HG02981 (cell line): ENCODE measurements at regions not wholly inside any gene's neighbourhood (a gene's known extent, or its start where the extent isn't known, plus 50 kb on each side); places are given as distances from the start of the nearest gene placed in this dataset.

Experiments used
- ATAC-seq: cut with Tn5 transposase; IDR thresholded peaks from one replicate; pipeline ENCODE4 v1.9.1; 2021; ENCODE audit warnings: mild to moderate bottlenecking, moderate library complexity; ENCODE audit not compliant: unreplicated experiment

DNA sequence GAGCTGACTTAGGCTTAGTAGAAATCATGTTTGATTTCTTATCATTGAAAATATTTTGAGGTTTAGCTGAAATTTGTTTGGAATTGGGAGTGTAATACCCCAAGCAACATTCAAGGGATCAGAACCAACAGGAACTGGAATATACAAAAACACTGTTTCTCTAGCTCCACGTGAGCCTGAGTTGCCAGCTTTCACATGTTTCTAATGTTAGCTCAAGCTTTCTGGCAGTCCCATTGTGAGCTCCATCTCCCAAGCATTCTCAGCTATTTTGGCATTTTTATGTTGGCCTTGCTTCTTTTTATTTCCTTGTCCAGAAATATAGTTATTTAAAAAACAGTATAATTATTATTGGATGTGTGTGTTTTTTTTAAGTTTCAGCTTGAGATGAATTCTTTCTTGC is 427.1 kb upstream of the DPH6 start:
- ATAC-seq, result no peak

DNA sequence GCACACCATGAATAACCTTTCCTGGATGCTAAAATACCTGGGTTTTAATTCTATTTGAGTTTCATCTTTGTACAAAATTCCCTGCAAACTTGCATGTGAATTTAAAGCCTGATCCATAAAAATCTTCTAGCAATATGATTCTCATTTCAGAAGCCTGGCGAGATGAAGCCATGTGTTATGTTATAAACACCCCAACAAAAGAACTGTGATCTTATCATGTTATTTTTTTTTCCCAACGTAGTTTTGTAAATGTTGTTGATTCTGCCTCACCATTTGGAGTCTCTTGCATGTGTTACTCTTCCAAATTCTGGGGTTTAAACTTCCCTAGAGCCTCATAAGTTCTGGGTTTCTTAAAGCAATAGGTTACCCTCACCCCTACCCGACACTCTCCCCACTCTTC is 428.1 kb upstream of the DPH6 start:
- ATAC-seq, result no peak

DNA sequence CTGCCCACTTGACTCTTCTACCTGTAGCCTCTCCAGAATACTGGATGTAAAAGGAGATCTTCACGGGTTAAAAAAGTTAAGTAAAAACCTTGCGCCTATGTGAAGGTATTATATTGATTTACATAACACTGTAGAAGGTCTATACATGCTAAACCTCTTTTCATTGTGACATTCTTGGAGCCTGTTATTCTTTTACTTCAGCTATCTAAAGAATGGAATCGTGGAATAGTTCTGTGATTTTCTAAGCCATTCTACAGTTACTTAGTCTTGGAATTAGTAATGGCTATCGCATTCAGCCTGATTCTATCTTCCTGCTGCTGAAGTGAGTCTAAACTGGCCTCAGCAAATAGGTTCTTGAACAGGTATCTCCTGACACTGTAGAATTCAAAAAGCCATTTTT is 430.0 kb upstream of the DPH6 start:
- no peak for ATAC-seq

DNA sequence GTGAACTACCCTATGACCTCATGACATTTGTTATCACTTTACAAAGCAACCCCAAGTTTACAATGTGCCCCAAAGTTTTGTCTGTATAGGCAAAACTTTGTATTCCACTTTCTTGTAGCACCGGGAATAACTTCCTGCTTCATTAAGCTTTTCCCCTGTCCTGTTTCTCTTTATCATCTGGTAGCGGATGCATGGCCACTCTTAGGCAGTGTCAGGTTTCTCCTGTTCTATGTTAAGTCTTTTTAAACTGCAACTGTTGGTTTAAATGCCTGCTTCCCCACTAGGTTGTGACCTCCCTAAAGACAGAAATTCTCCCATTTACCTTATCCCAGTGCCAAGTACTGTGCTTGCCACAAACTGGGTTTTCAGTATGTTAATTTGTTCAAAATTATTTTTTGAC is 433.6 kb upstream of the DPH6 start:
- no peak for ATAC-seq

DNA sequence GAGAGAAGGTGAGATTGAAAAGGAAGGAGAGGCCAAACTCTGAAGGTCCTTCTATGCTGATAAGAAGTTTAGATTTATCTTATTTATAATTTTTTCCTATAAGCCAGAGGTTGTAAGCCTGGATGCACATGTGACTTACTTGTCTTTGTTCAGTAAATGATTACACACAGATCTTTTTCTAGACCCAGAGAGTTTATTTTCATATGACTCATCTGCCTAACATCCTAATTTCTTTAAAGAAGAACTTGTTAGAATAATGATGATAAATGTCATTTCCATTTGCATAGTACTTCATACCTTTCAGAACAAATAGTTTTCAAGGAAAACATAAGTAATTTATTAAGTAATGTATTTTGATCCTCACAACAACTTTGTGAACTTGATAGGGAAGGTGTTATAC is 434.8 kb upstream of the DPH6 start:
- no peak for ATAC-seq

DNA sequence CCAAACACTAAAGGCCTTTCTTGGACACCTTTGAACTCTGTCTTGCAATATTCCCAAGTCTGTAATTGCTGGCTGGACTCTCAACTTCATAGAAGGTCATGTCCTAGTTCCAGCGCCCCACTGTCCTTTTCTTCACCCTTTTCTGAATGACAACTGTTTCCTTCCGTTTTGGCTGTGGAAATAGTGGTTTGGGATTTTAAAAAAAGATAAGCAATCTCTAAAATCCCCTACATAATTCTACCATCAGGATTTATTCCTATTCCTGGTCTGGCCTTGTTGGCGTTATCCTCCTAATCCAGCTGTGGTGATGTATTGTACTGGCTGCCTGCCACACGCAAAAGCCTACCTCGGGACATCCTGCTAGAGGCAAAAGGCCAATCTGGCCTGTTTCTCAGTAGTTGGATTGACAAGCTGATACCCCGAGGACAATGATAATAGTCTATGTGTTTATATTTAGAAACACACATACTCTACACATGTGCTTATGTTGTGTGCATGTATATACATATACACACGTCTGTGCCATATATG is 440.3 kb upstream of the DPH6 start:
- ATAC-seq, result no peak

DNA sequence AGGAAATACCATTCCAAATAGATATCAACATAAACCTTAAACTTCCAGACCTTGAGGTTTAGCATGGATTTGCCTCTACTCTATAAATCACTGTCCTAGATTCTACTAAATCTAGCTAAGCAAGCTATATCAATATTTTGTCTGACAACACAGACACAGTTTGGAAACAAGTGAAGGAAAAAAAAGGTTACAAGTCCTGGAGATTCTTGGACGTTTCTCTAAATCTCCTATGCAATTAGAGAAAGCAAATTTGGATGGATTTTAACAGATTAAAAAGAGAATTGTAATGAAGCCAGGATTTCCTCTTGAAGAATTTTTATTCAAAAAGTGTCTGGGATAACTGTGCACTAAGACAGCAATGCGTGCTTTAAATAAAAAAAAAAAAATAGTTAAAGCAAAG is 441.1 kb upstream of the DPH6 start:
- ATAC-seq, result no peak

DNA sequence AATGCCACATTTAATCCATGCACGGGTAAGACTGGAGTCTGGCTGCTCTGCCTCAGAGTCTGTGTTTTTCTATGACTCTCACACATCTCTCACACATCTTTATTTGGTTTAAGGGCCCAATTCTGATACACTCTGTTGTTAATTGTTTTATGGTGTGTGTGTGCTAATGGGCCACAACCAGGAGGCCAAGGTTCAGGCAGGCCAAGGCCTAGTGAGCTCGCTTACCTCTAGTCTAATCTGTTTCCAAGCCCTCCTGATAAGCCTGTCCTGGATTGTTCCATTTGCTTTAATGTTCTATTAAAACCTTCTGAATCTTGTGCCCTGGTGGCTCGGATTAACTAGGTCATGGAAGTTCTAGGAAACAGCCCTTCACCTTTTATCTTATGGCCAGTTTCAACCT is 445.4 kb upstream of the DPH6 start:
- no peak for ATAC-seq

DNA sequence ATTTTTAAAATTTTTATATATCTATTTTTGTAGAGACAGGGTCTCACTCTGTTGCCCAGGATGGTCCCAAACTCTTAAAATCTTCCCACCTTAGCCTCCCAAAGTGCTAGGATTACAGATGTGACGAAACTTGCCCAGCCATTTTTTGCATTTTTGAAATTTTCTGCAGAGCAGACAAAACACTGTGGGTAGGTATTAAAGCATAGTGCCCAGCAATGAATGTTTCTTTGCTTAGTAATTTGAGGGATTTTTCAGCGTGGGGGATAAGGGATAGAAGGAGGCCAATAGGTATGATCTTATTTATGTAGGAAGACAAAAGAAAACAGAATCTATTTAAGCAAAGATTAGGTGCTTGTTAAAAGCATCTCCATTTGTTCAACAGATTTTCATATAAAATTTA is 446.8 kb upstream of the DPH6 start:
- no peak for ATAC-seq

DNA sequence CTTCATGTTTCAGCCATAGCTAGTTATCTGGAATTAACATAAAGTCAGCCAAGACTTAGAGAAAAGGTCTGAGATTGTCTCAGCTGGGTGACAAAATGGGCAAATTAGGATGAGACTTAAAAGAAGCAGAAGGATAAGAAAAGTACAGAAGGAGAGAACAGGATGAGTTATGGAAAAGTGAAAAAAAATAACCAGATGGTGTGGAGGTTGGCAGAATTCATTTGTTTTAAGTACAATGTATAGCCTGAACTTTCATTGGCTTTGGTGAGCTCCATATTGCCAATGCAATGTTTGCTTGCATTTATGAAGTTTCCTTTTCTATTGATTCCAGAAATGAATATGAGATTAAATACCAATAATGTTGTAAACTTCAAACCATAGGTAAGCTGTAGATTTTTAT is 447.2 kb upstream of the DPH6 start:
- ATAC-seq, result no peak

DNA sequence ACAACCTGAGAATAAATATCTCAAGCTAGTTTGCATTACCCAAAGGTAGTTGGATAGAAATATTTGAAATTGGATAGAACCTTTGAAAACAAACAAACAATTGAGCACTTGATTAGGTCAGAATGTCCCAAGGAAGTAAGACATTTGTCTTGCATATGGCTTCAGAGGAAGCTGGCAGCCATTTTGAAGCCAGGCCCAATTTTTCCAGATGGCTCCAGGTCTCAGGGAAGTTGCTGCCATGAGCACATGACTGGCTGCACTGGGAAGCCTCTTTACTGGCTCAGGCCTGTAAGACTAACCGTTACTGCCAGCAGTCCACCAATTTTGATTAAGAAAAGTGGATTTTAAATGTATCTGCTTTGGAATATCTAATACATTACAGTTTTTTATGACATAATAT is 448.9 kb upstream of the DPH6 start:
- no peak for ATAC-seq

DNA sequence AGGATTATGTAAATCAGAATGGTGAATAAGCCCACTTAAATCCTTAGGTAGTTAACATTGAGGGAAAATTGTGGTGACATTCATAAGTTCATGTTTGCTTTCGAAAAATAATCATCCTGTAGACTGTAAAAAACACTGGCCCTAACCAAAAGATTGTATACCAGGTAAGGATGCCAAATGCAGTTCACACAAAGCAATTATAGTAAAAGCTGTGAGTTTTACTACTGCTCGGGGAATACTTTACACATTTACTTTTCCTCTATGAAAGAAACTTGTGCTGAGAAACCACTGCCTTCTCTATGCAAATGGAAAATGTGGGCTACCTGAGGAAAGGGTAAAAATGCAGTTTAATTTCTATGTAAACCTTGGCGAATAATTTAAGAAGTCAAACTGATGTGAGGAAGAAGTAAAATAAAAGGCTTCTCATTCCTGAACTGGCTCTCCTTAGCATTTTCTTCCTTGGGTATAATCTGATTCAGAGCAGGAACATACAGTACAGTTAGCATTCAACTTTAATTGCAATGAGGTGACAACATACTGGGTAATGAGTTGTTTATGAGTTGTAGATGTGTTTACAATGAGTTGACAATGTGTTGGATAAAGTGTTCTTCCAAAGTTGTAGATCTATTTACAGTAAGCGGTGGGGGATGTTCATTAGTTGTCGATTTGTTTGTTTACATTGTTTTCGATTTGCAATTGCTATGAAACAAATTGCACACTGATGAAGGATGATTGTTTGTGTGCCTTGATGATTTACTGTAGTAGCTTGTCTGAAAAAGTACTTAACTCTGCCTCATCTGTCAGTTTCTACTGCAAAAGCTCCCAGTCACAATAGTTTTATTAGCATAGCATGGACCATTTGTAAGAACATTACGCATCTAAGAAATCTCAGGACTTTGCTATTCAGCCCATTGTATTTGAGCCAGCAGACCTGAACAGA is 453.0 kb upstream of the DPH6 start:
- ATAC-seq, result no peak

DNA sequence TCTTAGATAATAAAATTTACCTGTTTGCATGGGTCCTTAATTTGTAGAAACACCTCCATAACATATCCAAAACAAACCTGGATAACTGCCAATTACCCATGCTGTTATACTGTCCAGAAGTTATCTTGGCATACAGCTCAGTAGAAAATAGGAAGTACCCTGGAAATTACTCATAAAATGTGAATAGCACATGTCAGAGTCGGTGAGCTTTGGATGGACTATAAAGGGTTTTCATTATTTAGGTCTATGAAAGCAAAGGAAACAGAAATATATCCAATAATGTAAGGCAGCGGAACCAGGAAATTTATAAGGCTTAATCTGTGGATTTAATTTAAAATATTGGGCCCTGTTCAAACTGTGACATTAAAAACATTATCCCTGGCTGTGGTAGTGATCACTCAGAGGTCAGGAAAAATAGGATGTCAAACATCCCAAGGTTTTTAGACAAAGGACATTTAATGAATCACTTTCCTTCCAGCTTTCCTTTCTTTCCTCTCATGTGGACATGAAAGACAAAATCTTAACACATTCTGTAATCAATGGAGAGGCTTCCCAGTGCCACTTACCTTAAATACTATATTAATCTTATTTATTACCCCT is 459.0 kb upstream of the DPH6 start:
- no peak for ATAC-seq

DNA sequence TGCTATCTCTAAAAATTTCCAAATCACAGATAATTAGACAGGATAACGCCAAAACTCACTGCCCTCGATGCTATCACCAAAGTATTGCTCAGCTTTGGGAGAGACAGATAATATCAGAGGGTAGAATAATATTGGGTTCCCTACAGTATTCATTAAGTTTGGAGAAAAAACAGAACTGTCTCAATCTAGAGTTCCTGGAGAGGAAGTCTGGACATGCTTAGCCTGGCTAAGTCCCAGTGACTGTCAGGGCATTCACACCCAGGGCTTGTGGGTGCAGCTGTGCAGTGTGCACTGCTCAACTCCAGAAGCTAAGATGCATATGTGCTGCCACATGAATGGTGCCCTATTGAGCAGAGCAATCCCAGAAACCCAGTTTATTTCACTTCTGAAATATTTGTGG is 459.6 kb upstream of the DPH6 start:
- no peak for ATAC-seq

DNA sequence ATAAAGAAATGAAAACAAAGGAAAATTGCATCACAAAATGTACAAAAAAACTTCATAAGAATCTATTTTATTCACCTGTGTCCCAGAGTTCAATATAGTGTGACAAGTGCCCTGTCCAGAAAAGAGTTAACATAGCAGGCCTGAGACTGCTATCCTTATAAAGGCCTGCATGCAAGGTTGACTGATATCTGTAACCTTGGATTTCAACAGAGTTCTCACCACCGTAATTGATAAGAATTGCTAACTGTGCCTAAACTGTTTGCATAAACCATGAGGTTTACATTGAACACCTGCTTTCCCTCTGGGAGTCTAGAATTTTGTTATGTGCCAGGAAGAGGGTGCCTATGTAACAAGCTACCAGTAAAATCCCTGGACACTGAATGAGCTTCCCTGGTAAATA is 461.7 kb upstream of the DPH6 start:
- no peak for ATAC-seq

DNA sequence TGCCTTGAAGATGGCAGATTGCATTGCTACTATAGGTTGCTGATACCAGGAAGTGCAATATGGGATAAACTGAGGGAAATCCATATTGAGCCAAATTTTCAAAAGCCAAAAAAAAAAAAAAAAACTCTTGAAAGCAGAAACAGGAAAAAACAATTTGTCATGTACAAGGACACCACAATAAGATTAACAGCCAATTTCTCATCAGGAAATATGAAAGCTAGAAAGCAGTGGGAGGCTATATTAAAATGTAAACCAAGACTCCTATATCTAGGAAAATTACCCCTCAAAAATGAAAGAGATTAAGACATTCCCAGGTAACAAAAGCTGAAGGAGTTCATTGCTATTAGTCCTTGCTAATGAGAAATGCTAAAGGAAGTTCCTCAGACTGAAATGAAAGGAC is 462.8 kb upstream of the DPH6 start:
- no peak for ATAC-seq

DNA sequence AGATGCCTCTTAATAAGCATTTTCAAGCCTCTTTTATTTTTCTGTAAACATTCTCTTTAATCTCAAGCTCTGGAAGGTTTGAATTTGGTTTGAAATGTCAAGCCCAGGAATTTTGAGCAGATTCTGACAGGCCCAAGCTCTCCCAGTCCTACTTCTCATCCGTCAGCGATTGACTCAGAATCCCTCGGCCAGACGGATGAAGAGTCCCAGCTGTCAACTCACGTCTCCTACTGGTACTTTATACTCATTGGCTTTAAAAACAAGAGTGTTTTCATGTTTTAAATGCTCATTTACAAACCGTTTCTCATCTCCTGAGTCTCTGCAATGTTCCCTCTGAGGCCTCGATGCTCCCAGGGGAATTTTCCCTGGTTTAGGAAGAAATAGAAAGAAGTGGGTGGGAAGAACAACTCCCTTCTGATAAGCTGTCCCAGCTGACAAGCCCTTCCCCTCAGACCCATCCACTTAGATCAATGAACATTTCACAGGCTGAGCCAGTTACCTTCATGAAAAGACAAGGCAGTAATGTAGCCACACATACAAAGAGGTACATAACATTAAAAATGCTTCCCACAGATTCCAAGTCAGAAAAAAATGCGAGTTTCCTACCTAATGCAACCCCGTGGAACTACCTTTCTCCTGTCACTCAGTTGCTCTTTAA is 478.2 kb upstream of the DPH6 start:
- no peak for ATAC-seq

DNA sequence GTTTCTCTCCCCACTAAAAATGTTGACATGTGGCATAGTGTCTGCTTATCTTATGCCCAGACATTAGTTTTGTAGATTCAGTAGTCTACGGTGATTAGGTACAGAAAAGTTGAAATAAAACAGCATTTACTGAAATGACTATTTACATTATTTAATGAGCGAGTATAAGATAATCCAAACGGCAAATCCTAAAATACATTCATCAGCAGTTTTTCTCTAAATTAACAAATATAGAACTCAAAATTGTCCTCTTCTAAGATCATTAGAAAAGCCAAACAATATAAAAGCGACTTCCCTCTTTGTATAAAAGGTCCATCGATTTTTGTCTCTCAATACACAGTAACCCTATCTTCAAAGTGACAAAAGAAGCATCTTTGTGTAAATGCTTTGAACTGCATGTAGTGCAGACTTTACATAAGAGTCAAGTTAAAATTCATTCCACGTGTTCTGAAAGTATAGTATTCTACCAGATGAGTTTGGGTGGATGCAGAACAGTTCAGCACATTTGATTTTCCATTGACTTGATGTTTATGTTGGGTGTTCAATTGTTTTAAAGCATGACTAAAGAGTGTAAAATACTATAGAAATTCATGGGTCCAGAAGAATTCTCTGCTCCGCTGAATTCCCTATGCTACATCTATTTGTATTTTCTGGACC is 480.8 kb upstream of the DPH6 start:
- ATAC-seq, result no peak

DNA sequence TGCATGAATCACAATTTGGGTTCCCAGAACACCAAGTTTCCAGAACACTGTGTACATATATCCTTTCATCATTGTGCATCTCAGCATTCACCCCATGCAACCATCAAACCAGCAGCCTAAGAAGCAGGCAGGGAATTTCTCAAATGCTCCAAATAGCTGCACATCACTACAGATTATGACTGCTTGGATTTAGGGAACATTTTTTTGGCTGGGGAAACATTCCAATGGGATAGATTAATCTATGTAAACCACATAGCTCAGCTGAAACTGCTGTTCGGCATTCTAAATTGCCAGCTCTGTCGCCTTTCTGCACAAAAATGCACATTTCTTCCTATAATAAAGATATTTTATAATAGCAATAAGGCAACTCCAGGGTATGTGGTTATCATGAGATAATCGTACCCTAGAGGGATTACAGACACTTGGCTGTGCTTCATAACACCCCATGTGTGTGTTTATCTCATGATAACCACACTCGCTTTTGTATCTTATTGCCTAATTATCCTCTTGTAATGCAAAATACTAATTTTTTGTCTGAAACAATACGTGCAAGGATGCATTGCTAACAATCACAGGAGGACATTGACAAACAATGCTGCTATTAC is 483.7 kb upstream of the DPH6 start:
- no peak for ATAC-seq

DNA sequence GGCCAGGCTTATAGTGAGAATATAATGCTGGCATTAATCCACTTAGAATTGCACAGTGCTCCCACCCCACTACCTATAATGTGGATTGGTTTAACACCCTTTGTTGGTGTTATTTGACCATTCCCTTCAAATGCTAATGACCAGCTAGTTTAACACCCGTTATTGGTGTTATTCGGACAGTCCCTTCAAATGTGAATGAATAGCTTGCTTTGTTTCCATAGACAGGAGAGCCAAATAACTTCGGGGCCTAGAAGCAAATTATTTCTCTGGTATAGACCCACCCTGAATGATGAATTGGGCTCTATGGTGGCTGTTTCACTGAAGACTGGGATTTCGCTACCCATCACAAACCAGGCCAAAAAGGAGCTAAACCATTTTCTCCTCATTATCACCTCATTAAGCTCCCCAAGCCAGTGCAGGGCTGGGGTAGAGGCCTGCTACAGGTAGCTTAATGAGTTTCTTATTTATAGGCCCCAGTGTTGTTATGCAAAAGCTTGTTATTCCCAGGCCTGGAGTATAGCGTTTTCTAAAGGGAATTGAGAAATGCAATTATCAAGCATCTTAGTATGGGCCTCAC is 494.1 kb upstream of the DPH6 start:
- ATAC-seq, result no peak
